Germinal center (tissue), 1 donor: ENCODE measurements at regions not wholly inside any gene's neighbourhood (a gene's known extent, or its start where the extent isn't known, plus 50 kb on each side); places are given as distances from the start of the nearest gene placed in this dataset.
"Not testable (repeated sequence)": the region's sequence is repeated elsewhere in the genome, so short reads cannot be mapped to it uniquely, and the experiment has no call there.

Experiments used
- DNase-seq: peaks from one replicate; pipeline ENCODE4 v3.0.0; 2012; ENCODE audit warnings: mixed read lengths, low spot score

DNA sequence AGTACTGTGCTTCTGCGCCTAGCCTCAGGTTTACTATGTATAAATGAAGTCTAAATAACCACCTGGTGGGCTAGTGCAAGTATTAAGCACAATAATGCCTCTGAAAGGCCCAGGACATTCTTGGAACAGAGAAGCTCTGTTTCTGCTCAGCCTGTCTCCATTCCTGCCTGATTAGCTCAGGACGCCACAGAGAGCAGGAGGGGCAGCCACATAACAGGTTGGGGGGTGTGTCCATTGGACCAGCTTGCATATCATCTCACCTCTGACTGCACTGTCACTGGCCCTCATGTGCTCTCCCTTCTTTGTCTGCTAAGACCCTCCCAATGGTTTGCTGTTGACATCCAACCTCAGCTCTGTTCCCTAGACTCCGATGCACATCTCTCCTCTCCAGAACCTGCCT is 52.8 kb upstream of the IKZF1 start:
- DNase-seq, result no peak

- no peak for DNase-seq
Measured at GRCh38 chr7:50246551-50246950, 58.0 kb upstream of the IKZF1 start.

GRCh38 chr7:50242111-50242510 is 62.4 kb upstream of the IKZF1 start:
- DNase-seq, result not testable (repeated sequence)

DNA sequence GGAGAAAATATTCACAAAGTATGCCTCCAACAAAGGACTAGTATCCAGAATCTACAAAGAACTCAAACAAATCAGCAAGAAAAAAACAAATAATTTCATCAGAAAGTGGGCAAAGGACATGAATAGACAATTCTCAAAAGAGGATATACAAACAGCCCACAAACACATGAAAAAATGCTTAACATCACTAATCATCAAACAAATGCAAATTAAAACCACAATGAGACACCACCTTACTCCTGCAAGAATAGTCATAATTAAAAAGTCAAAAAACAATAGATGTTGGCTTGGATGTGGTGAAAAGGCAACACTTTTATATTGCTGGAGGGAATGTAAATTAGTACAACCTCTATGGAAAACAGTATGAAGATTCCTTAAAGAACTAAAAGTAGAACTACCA is 63.8 kb upstream of the IKZF1 start:
- not testable (repeated sequence) for DNase-seq

DNA sequence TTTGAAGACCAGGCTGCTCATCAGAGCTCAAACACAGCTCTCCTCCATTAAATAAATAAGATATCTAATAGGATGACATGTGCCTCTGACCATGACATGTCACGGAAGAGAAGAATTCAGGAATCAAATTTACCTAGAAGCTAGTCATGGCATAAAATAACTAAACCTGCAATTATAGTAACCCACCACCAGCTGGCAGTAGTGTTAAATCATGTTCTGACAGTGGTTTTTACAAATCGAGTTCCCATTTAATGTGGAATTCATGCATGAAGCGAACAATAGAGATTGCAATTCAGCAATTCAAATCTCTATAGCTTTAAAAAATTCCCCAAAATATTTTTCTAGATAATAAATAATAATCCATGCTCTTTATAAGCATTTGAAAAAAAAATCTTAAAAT is 74.6 kb upstream of the IKZF1 start:
- DNase-seq, result no peak

- no peak for DNase-seq
Measured at GRCh38 chr7:50228148-50228547, 76.4 kb upstream of the IKZF1 start.

- no peak for DNase-seq
Measured at GRCh38 chr7:50227726-50228125, 76.8 kb upstream of the IKZF1 start.

- no peak for DNase-seq
Measured at GRCh38 chr7:50226669-50227068, 77.8 kb upstream of the IKZF1 start.

GRCh38 chr7:50226145-50226544 is 78.4 kb upstream of the IKZF1 start:
- no peak for DNase-seq

GRCh38 chr7:50221433-50221832 is 83.1 kb upstream of the IKZF1 start:
- no peak for DNase-seq

GRCh38 chr7:50221028-50221427 is 83.5 kb upstream of the IKZF1 start:
- DNase-seq, result no peak

DNA sequence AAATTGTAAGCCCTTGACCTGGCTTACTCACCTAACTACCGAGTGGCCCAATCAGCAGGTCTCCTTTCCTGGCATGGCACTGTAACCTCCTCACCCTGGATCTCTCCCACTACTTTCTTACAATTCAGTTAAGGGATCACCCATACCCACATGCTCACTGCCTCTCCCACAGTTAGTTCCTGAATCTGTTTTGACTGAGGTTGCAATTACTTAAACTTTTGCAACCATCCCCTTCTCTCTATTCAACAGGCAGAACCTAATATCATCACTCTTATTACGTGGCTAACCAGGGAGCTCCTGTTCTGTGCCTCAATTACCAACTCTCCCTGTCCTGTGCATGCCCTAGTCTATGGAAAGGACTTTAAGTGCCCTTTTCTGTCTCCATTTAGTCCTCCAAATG is 84.2 kb upstream of the IKZF1 start:
- DNase-seq, result no peak

- DNase-seq, result peak; percentile 2
Measured at GRCh38 chr7:50217821-50218281, 86.7 kb upstream of the IKZF1 start.

- DNase-seq, result peak; percentile 0
Measured at GRCh38 chr7:50217401-50217800, 87.1 kb upstream of the IKZF1 start.

DNA sequence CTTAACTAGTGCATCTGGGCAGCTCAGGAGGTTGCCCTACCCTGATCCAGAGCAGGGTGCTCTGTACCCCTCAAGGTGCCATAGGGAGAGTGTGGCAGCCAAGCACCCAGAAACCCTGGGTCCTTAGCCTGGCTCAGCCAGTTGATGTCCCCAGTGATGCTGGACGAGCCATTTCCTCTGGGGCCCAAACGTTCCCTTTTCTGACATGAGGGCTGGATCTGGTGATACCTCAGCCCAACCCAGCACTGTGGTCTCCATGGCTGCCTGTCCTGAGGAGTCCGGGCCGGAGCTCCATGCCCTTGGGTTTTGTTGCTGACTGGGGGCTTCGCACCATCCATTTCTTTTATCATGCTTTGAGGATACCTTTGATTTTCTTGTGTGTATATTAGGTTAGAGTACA is 87.9 kb upstream of the IKZF1 start:
- no peak for DNase-seq

DNA sequence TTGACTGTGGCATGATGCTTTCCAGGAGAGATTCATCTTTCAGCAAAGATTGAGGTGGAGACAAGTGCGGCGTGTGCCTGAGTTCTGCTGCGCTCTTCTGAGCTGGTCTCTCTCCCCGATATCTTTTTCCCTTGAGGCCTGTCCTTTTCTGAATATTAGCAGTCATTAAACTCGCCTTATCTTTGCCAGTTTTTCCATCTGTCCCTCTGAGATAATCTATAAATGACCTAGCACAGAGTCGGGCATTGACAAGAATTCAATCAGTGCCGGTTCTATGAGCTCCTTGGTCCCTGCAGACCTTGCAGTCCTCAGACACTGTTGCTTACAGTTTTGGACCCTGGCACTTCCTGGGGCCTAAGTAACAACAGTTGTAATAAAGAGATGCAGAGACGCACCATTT is 89.7 kb upstream of the IKZF1 start:
- DNase-seq, result no peak

DNA sequence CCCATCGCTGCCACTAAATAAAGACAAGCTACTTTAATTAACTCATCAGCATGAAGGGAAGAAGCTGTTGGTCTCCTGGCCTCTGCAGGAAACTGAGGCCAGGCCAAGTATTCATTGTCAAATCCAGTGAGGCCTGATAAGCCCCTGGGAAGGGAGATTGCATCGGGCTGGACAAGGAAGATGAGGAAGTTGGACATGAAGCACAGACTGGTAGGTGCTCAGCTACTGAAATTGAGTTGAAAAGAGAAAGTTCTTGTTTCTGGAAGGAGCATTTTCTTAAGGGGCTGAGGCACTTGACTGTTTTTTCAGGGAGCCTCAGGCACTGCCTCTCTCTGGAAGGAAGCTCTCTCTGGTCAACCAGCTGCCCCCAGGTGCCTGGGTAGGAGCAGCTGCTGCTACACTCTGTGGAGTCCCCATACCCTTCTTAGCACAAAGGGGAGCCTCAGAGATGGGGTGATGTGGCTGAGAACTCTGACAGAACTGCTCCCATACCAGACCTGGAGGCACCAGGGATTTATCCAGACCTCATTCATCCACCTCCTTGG is 90.3 kb upstream of the IKZF1 start:
- no peak for DNase-seq

- DNase-seq, result no peak
Measured at GRCh38 chr7:50213622-50214017, 90.9 kb upstream of the IKZF1 start.

DNA sequence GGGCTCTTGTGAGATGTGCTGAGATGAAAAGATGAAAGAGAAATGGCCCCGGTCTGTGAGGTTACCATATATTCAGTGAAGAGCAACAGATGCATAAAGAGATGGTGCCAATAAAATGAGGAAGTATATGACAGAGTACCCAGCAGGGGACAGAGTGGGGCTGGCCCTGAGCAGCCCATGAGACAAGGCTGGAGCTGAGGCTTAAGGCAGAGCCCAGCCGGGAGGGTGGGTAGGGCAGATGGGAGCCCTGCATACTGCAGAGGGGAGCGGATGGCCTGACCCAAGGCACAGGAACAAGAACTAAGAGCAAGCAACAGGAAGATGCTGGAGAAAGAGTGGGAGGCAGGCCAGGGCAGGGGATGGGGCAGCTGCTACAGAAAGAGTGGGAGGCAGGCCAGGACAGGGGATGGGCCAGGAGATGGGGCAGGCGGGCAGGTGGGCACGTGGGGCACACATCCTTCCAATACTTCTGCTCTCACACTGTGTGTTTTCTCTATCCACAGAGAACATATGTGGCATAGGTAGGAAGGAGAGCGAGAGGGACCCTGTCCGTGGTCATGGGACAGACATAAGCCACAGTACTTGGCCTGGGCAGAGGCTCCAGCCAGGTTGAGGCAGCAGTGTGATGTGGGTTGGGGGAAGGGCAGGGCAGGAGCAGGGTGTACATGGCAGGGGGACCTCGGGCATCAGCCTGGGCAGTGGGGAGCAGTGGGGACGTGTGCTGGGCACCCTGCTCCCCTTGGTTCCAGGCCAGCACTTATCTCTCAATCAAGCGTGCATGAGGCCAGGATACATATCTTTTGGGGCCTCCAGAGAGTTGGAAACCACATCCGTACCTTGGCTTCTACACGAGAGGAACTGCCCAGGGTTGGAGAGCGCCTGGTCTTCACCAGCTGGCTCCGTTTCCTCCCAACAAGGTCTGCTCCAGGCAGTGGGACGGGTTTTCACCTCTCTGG is 91.6 kb upstream of the IKZF1 start:
- peak; percentile 62 for DNase-seq

DNA sequence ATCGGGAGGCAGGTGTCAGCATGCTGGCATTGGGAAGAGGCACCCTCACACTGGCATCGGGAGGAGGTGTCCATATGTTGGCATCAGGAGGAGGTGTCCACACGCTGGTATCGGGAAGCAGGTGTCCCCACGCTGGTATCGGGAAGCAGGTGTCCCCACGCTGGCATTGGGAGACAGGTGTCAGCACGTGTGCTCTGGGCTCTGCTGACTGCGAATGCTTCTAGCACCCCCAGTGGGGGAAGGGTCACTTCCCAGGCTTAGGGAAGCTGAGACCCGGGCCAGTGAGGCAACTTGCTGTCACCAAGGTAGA is 92.5 kb upstream of the IKZF1 start:
- DNase-seq, result no peak

DNA sequence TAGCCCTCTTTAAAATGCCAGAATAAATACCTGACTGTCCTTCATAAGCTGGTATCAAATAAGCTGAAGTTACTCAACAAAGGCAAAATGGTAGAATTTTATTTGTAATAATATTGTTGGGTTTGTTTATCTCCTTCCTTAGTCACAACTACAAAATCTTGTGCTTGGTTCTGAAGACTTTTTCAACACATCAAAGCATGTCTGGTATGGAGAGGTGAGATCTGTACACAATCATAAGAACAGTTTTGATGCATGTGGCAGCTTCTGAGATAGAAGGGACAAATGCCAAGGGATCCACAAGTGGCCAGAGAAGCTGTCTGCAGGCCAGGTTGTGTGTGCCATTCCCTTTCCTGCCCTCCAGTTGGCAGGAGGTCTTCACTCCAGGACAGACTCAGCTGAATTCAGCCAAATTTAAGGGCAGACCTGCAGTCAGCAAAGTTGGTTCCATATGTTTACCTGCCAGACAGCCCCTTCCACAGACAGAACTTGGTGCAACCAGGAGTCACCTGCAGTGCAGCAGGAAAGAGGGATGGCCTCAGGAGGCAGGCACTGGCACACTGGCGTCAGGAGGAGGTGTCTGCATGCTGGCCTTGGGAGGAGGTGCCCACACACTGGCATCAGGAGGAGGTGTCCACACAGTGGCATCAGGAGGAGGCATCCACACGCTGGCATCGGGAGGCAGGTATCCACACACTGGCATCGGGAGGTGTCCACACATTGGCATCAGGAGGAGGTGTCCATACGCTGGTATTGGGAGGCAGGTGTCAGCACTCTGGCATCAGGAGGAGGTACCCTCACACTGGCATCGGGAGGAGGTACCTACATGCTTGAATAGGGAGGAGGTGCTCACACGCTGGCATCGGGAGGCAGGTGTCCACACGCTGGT is 93.1 kb upstream of the IKZF1 start:
- no peak for DNase-seq

DNA sequence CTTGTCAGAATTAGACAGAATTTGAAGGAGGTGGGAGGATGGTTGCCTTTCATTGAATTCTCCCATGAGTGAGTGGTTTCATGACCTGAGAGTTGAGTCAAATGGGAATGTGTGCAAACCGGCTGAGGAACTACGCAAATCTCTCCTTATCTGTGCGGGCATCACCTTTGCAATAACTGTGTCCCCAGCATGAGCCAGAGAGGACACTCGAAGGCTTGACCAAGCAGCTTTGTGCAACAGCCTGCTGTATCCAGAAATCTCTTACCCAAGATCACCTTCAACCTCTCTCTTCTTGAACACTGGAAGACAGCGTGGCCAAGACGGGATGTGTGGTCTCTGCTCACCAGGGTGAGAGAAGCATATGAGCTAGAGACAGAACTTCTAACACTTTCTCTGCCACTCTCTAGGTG is 93.8 kb upstream of the IKZF1 start:
- no peak for DNase-seq
